HCT116 (cell line): ENCODE measurements at regions not wholly inside any gene's neighbourhood (a gene's known extent, or its start where the extent isn't known, plus 50 kb on each side); places are given as distances from the start of the nearest gene placed in this dataset.

ENCODE experiments used
- ATAC-seq: fragments of 200-7000 bp; cut with Tn5 transposase; 2 replicates; pipeline ENCODE4 v1.9.1; 2020; ENCODE audit warnings: mild to moderate bottlenecking, moderate library complexity
- BruUV-seq: library from RNA; stranded (reverse); fragments of 400-500 nt; replicated peaks from 2 replicates; lab custom pipeline; 2021; lab: Mats Ljungman, UMichigan
- CTCF ChIA-PET: fragments of 300-600 bp; sonication (Branson Sonifier 250); formaldehyde crosslinking; loops from one replicate; lab custom pipeline; 2021; ENCODE audit warnings: antibody characterized with exemption; lab: Charles Lee
- POLR2A ChIA-PET: fragments of 300-600, 350-600 bp; sonication (Branson Sonifier 250); formaldehyde crosslinking; loops from one replicate; lab custom pipeline; 2021; ENCODE audit warnings: antibody characterized with exemption; lab: Charles Lee
- RAD21 ChIA-PET, 2 experiments: fragments of 300-600 bp; sonication (Branson Sonifier 250); formaldehyde crosslinking; loops; one replicate each; lab custom pipeline; 2023; ENCODE audit warnings: low total read pairs in 2 of 2; ENCODE audit not compliant: uncharacterized antibody in 2 of 2, unreplicated experiment in 2 of 2, low non-redundant PET in 1 of 2; lab: Charles Lee
- DNase-seq: peaks from one replicate; pipeline ENCODE4 v3.0.0-alpha.2; 2010; ENCODE audit warnings: low read depth, low spot score
- H2AFZ ChIP-seq: fragments of 200-600 bp; shearing (Covaris generic), sonication (generic); 2 replicates; pipeline ENCODE4 v1.6.1; 2017; ENCODE audit warnings: low read depth, mixed run types, mixed read lengths, antibody characterized with exemption, low read length; ENCODE audit not compliant: poor library complexity, severe bottlenecking
- H3K27ac ChIP-seq: 2 replicates; pipeline ENCODE4 v1.5.1; 2012; ENCODE audit warnings: low read depth, low read length
- H3K27me3 ChIP-seq: fragments of 200-600 bp; sonication (generic); 2 replicates; pipeline ENCODE4 v1.6.1; 2016; ENCODE audit warnings: mixed run types, low read length, mixed read lengths; ENCODE audit not compliant: insufficient read depth
- H3K36me3 ChIP-seq, 2 experiments: fragments of 200-500 bp in 1 of 2; fragments of 200-600 bp in 1 of 2; sonication (Bioruptor generic) in 1 of 2; sonication (generic) in 1 of 2; 2 replicates each; pipeline versions ENCODE4 v1.5.1 to v1.6.1; 2014 to 2016; ENCODE audit warnings: low read length in 2 of 2, inconsistent platforms in 1 of 2, mixed read lengths in 1 of 2, mixed run types in 1 of 2; ENCODE audit not compliant: insufficient read depth in 2 of 2, control insufficient read depth in 1 of 2
- H3K4me1 ChIP-seq, 2 experiments: fragments of 200-600 bp in 1 of 2; sonication (generic) in 1 of 2; 2 replicates each; pipeline versions ENCODE4 v1.5.1 to v1.6.1; 2012 to 2017; ENCODE audit warnings: low read length in 2 of 2, inconsistent platforms in 1 of 2, mild to moderate bottlenecking in 1 of 2, mixed read lengths in 1 of 2, mixed run types in 1 of 2, moderate library complexity in 1 of 2; ENCODE audit not compliant: insufficient read depth in 2 of 2, control insufficient read depth in 1 of 2
- H3K4me2 ChIP-seq: fragments of 200-600 bp; sonication (generic); 2 replicates; pipeline ENCODE4 v1.6.1; 2017; ENCODE audit warnings: mixed run types, low read length, mixed read lengths
- H3K4me3 ChIP-seq, 2 experiments: fragments of 200-600 bp in 1 of 2; sonication (generic) in 1 of 2; replicated peaks in 1 of 2; 2 replicates each; pipeline ENCODE4 v1.5.1; 2011 to 2016; ENCODE audit warnings: low read length in 2 of 2, control low read depth in 1 of 2, low read depth in 1 of 2, mild to moderate bottlenecking in 1 of 2, mixed read lengths in 1 of 2, mixed run types in 1 of 2
- H3K79me2 ChIP-seq: fragments of 200-600 bp; sonication (generic); 2 replicates; pipeline ENCODE4 v1.6.1; 2017; ENCODE audit warnings: mild to moderate bottlenecking, mixed run types, low read length, moderate library complexity, mixed read lengths; ENCODE audit not compliant: insufficient read depth
- H3K9ac ChIP-seq: fragments of 200-600 bp; sonication (generic); 2 replicates; pipeline ENCODE4 v1.6.1; 2016; ENCODE audit warnings: low read length, mixed read lengths
- H3K9me2 ChIP-seq: fragments of 200-600 bp; sonication (generic), shearing (Covaris generic); 2 replicates; pipeline ENCODE4 v1.6.1; 2017; ENCODE audit warnings: mixed run types, mild to moderate bottlenecking, moderate library complexity; ENCODE audit not compliant: insufficient read depth
- H3K9me3 ChIP-seq, 2 experiments: fragments of 200-500 bp in 1 of 2; fragments of 200-600 bp in 1 of 2; sonication (Bioruptor generic) in 1 of 2; sonication (generic) in 1 of 2; 2 replicates each; pipeline ENCODE4 v1.6.1; 2014 to 2017; ENCODE audit warnings: low read length in 2 of 2, mixed read lengths in 2 of 2, inconsistent platforms in 1 of 2, low read depth in 1 of 2, mild to moderate bottlenecking in 1 of 2, mixed run types in 1 of 2, moderate library complexity in 1 of 2; ENCODE audit not compliant: control insufficient read depth in 1 of 2, insufficient read depth in 1 of 2
- H4K20me1 ChIP-seq: fragments of 200-600 bp; sonication (generic), shearing (Covaris generic); 2 replicates; pipeline ENCODE4 v1.6.1; 2017; ENCODE audit warnings: mixed run types, mild to moderate bottlenecking, moderate library complexity; ENCODE audit not compliant: insufficient read depth
- ATF3 ChIP-seq: IDR thresholded peaks from 2 replicates; pipeline ENCODE4 v1.6.1; 2012
- EGR1 ChIP-seq: IDR thresholded peaks from 2 replicates; pipeline ENCODE4 v1.6.1; 2012; ENCODE audit warnings: low read depth
- ELF1 ChIP-seq: IDR thresholded peaks from 2 replicates; pipeline ENCODE4 v1.6.1; 2012; ENCODE audit warnings: low read depth, borderline replicate concordance
- EZH2 ChIP-seq: fragments of 200-600 bp; sonication (generic); IDR thresholded peaks from 2 replicates; pipeline ENCODE4 v1.6.1; 2017; ENCODE audit warnings: antibody characterized with exemption, mixed run types
- EZH2phosphoT487 ChIP-seq: fragments of 200-600 bp; IDR thresholded peaks from 2 replicates; pipeline ENCODE4 v1.6.1; 2018; ENCODE audit warnings: antibody characterized with exemption, borderline replicate concordance
- FOSL1 ChIP-seq: IDR thresholded peaks from 2 replicates; pipeline ENCODE4 v1.6.1; 2012; ENCODE audit warnings: low read depth
- MAX ChIP-seq: IDR thresholded peaks from 2 replicates; pipeline ENCODE4 v1.6.1; 2012
- POLR2AphosphoS5 ChIP-seq: IDR thresholded peaks from 2 replicates; pipeline ENCODE4 v1.6.1; 2011; ENCODE audit warnings: mild to moderate bottlenecking, low read depth, low read length, moderate library complexity
- REST ChIP-seq: IDR thresholded peaks from 2 replicates; pipeline ENCODE4 v1.6.1; 2012; ENCODE audit warnings: low read depth
- SP1 ChIP-seq: IDR thresholded peaks from 2 replicates; pipeline ENCODE4 v1.6.1; 2012; ENCODE audit warnings: low read depth
- intact Hi-C: fragments of 100-400 bp; cut with micrococcal nuclease; formaldehyde crosslinking; loops from 2 replicates; pipeline ENCODE4 v1.10.0; 2022
- TF ChIP-seq, protein P1 (sequence below), 3 experiments: fragments of 200-600 bp in 1 of 3; sonication (generic) in 1 of 3; IDR thresholded peaks in 2 of 3; conservative IDR thresholded peaks in 1 of 3; 2 replicates each; pipeline ENCODE4 v1.5.1; 2012 to 2017; ENCODE audit warnings: low read depth in 2 of 3, low read length in 2 of 3, antibody characterized with exemption in 1 of 3, borderline replicate concordance in 1 of 3, control low read depth in 1 of 3, mild to moderate bottlenecking in 1 of 3, mixed read lengths in 1 of 3, mixed run types in 1 of 3, moderate library complexity in 1 of 3; ENCODE audit not compliant: insufficient read depth in 1 of 3

- TF ChIP-seq, protein P1, sequence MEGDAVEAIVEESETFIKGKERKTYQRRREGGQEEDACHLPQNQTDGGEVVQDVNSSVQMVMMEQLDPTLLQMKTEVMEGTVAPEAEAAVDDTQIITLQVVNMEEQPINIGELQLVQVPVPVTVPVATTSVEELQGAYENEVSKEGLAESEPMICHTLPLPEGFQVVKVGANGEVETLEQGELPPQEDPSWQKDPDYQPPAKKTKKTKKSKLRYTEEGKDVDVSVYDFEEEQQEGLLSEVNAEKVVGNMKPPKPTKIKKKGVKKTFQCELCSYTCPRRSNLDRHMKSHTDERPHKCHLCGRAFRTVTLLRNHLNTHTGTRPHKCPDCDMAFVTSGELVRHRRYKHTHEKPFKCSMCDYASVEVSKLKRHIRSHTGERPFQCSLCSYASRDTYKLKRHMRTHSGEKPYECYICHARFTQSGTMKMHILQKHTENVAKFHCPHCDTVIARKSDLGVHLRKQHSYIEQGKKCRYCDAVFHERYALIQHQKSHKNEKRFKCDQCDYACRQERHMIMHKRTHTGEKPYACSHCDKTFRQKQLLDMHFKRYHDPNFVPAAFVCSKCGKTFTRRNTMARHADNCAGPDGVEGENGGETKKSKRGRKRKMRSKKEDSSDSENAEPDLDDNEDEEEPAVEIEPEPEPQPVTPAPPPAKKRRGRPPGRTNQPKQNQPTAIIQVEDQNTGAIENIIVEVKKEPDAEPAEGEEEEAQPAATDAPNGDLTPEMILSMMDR (IDR thresholded peaks at IDR 0.05 in 2 of 3, conservative IDR thresholded peaks at IDR 0.05 in 1 of 3; ENCODE audit: borderline replicate concordance in 1 of 3, insufficient read depth in 1 of 3, low read depth in 2 of 3, low read length in 2 of 3) = no peak
- TF ChIP-seq EGR1 (no peak), REST (no peak), SP1 (no peak), EZH2phosphoT487 (no peak), MAX (no peak), EZH2 (no peak), POLR2AphosphoS5 (no peak)
- TF ChIP-seq, all 23 proteins: peak for 0
Observed at GRCh38 chr4:19522966-19523365, 728.7 kb upstream of the SLIT2 start (continued).

DNA sequence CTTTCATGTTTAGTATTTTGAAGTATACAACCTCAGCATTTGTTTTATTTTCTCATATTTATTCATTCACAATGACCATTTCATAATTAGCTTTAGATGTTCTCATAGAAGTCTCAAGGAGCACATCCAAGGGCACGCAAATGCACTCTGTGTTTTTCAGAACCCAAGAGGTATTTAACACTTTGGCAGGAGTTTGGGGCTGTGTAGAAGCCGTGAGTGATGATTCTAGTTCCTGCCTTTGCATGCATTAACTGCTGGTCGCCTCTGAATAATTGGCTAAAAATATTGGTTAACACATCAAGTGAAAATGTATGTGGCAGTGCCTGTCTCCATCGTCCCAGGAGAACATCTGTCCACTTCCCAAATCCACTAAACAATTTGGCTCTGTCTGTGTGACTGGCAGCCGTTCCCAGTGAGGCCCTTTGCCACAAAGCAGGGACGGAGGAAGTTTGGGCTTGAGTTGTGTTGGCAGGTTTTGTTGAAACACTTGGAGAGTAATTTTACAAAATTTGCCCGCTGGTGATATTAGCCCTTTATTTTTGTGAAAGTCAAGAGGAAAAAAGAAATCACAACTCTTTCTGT lies 730.7 kb upstream of the SLIT2 start:
- Histone ChIP-seq H3K9me2 (no peaks in the 10 kb centered on the region), H3K4me1 (no peaks in the 10 kb centered on the region), H3K4me3 (no peak overlapping the region), H3K36me3 (no peaks in the 10 kb centered on the region), H3K9me3 (0 out of 4 replicates have a peak, but pooled peaks cover 0 to 3% of the 10 kb centered on the region in 2 experiments), H3K27me3 (no peaks in the 10 kb centered on the region), H3K27ac (no peak overlapping the region), H3K9ac (no peak overlapping the region), H3K4me2 (no peak overlapping the region), H2AFZ (no peak overlapping the region), H3K79me2 (no peaks in the 10 kb centered on the region), H4K20me1 (no peaks in the 10 kb centered on the region)
- RAD21 ChIA-PET = no interaction called here
- CTCF ChIA-PET = no interaction called here
- POLR2A ChIA-PET = no interaction called here
- DNase-seq (no peak), ATAC-seq (no peak)
- no TSS peak for BruUV-seq
- TF ChIP-seq, protein P1 (IDR thresholded peaks at IDR 0.05 in 2 of 3, conservative IDR thresholded peaks at IDR 0.05 in 1 of 3; ENCODE audit: borderline replicate concordance in 1 of 3, insufficient read depth in 1 of 3, low read depth in 2 of 3, low read length in 2 of 3) = no peak
- TF ChIP-seq FOSL1 (no peak), ATF3 (no peak), ELF1 (no peak)
- intact Hi-C loops = no loop called here
